ENCODE measurements at regions not wholly inside any gene's neighbourhood (a gene's known extent, or its start where the extent isn't known, plus 50 kb on each side); places are given as distances from the start of the nearest gene placed in this dataset.
A peak's percentile ranks its signal among the peaks of the same experiment; 100 is the strongest.

- Histone ChIP-seq H3K27ac (peak overlapping the region; percentile 25), H3K4me3 (no peak overlapping the region)
- TF ChIP-seq POLR2AphosphoS5 (IDR thresholded peaks at IDR 0.05) = peak; percentile 91
- TF ChIP-seq, protein P1, sequence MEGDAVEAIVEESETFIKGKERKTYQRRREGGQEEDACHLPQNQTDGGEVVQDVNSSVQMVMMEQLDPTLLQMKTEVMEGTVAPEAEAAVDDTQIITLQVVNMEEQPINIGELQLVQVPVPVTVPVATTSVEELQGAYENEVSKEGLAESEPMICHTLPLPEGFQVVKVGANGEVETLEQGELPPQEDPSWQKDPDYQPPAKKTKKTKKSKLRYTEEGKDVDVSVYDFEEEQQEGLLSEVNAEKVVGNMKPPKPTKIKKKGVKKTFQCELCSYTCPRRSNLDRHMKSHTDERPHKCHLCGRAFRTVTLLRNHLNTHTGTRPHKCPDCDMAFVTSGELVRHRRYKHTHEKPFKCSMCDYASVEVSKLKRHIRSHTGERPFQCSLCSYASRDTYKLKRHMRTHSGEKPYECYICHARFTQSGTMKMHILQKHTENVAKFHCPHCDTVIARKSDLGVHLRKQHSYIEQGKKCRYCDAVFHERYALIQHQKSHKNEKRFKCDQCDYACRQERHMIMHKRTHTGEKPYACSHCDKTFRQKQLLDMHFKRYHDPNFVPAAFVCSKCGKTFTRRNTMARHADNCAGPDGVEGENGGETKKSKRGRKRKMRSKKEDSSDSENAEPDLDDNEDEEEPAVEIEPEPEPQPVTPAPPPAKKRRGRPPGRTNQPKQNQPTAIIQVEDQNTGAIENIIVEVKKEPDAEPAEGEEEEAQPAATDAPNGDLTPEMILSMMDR (IDR thresholded peaks at IDR 0.05) = no peak
- no peak for TF ChIP-seq POLR2A (IDR thresholded peaks at IDR 0.05)
Measured at GRCh38 chr13:83065108-83065507, 817.2 kb downstream of the SLITRK1 start.

DNA sequence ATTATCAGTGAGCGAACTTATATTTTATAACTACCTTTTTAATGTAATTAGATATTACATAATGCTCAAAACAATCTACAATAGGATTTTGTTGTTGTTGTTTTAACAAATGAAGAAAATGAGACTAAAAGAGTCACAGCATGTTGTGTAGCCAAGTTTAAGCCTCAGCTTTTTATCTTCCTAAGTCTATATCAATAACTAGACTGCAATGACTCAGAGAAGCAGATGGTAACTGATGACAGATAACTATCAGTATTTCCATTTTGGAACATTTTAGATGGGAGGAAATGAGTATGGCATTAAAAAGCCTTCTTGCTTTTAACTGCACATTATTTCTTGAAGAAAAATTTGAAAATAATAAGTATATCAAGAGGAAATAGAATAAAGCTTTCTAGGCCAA lies 825.2 kb downstream of the SLITRK1 start:
- H3K27ac ChIP-seq = no peak overlapping the region
- 86% methylated on average over 1 of the region's 1 CpG for WGBS
- intact Hi-C loops (cut with DNase I) = no loop called here
- H3K27me3 ChIP-seq (replicated peaks; ENCODE audit: insufficient read depth) = no peaks in the 10 kb centered on the region
- no peak overlapping the region for H3K4me3 ChIP-seq
- H3K36me3 ChIP-seq = no peaks in the 10 kb centered on the region
- H3K9me3 ChIP-seq = no peaks in the 10 kb centered on the region
- no peak for DNase-seq (ENCODE audit: low spot score)
- no peaks in the 10 kb centered on the region for H3K4me1 ChIP-seq (replicated peaks)
- no peak for TF ChIP-seq POLR2A (IDR thresholded peaks at IDR 0.05)
- TF ChIP-seq POLR2AphosphoS5 (IDR thresholded peaks at IDR 0.05) = no peak
- TF ChIP-seq, protein P1 (IDR thresholded peaks at IDR 0.05) = no peak

More at GRCh38 chr13:83065108-83065507, 817.2 kb downstream of the SLITRK1 start:
- peak; percentile 72 for DNase-seq (ENCODE audit: low spot score)
- 30% methylated on average over 3 of the region's 3 CpGs for WGBS
- H3K9me3 ChIP-seq = no peaks in the 10 kb centered on the region
- no peaks in the 10 kb centered on the region for H3K36me3 ChIP-seq
- no peaks in the 10 kb centered on the region for H3K4me1 ChIP-seq (replicated peaks)
- no peaks in the 10 kb centered on the region for H3K27me3 ChIP-seq (replicated peaks; ENCODE audit: insufficient read depth)
- intact Hi-C loops (cut with DNase I) = no loop called here

- no peak for DNase-seq (ENCODE audit: low spot score)
- WGBS = 89% methylated on average over 3 of the region's 3 CpGs
- intact Hi-C loops (cut with DNase I) = no loop called here
Measured at GRCh38 chr13:83056269-83056668, 826.0 kb downstream of the SLITRK1 start.

DNA sequence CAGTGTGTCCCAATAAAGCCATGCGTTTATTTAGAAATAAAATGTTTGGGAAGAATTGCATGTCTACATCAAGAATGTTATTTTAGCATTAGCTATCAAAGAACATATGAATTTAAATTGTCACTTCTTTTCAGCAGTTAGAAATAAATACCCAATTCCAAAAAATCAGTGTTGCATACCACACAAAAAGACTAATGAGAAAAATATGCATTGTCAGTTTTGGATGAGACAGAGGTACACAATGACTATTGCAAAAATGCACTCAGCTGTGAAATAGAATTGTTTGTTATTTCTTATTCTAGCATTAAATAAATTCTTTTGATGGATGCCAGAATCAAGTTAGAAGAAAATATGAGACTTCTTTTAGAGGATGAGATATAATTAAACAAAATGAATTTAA lies 833.9 kb downstream of the SLITRK1 start:
- 68% methylated on average over 1 of the region's 1 CpG for WGBS
- Histone ChIP-seq H3K4me3 (no peak overlapping the region), H3K4me1 (replicated peaks) (no peaks in the 10 kb centered on the region), H3K36me3 (no peaks in the 10 kb centered on the region), H3K27me3 (replicated peaks; ENCODE audit: insufficient read depth) (no peaks in the 10 kb centered on the region), H3K27ac (no peak overlapping the region), H3K9me3 (no peaks in the 10 kb centered on the region)
- intact Hi-C loops (cut with DNase I) = no loop called here
- DNase-seq (ENCODE audit: low spot score) = no peak
- TF ChIP-seq POLR2AphosphoS5 (IDR thresholded peaks at IDR 0.05) (no peak), POLR2A (IDR thresholded peaks at IDR 0.05) (no peak)
- TF ChIP-seq, protein P1 (IDR thresholded peaks at IDR 0.05) = no peak

More at GRCh38 chr13:83056269-83056668, 826.0 kb downstream of the SLITRK1 start:
- Histone ChIP-seq H3K4me1 (replicated peaks) (no peaks in the 10 kb centered on the region), H3K27me3 (replicated peaks; ENCODE audit: insufficient read depth) (no peaks in the 10 kb centered on the region), H3K4me3 (no peak overlapping the region), H3K36me3 (no peaks in the 10 kb centered on the region), H3K27ac (no peak overlapping the region), H3K9me3 (no peaks in the 10 kb centered on the region)
- TF ChIP-seq, protein P1 (IDR thresholded peaks at IDR 0.05) = no peak
- no peak for TF ChIP-seq POLR2AphosphoS5 (IDR thresholded peaks at IDR 0.05)
- no peak for TF ChIP-seq POLR2A (IDR thresholded peaks at IDR 0.05)

GRCh38 chr13:83024955-83025594 lies 857.2 kb downstream of the SLITRK1 start:
- no peak for TF ChIP-seq POLR2AphosphoS5 (IDR thresholded peaks at IDR 0.05)
- TF ChIP-seq, protein P1 (IDR thresholded peaks at IDR 0.05) = no peak
- TF ChIP-seq POLR2A (IDR thresholded peaks at IDR 0.05) = no peak
- intact Hi-C loops (cut with DNase I) = no loop called here
- no peaks in the 10 kb centered on the region for H3K36me3 ChIP-seq
- H3K27me3 ChIP-seq (replicated peaks; ENCODE audit: insufficient read depth) = no peaks in the 10 kb centered on the region
- no peak for DNase-seq (ENCODE audit: low spot score)
- WGBS = 100% methylated on average over 1 of the region's 1 CpG
- no peaks in the 10 kb centered on the region for H3K9me3 ChIP-seq
- no peaks in the 10 kb centered on the region for H3K4me1 ChIP-seq (replicated peaks)
- no peak overlapping the region for H3K4me3 ChIP-seq
- no peak overlapping the region for H3K27ac ChIP-seq
